Muscle layer of duodenum (tissue), 2 donors: ENCODE measurements at regions not wholly inside any gene's neighbourhood (a gene's known extent, or its start where the extent isn't known, plus 50 kb on each side); places are given as distances from the start of the nearest gene placed in this dataset.

Source experiments
- H3K27ac ChIP-seq: one replicate; pipeline ENCODE4 v1.7.0; 2013; ENCODE audit warnings: mild to moderate bottlenecking, low read length
- H3K27me3 ChIP-seq: one replicate; pipeline ENCODE4 v1.7.0; 2013; ENCODE audit warnings: low read depth, mild to moderate bottlenecking, control low read depth, low read length
- H3K36me3 ChIP-seq, 2 donors: one replicate each; pipeline ENCODE4 v1.7.0; 2013; ENCODE audit warnings: low read length in 2 of 2, control low read depth in 1 of 2, mild to moderate bottlenecking in 1 of 2; ENCODE audit not compliant: insufficient read depth in 2 of 2, control insufficient read depth in 1 of 2
- H3K4me1 ChIP-seq, 2 donors: one replicate each; pipeline ENCODE4 v1.7.0; 2013; ENCODE audit warnings: low read length in 2 of 2, mild to moderate bottlenecking in 2 of 2, control low read depth in 1 of 2, moderate library complexity in 1 of 2; ENCODE audit not compliant: insufficient read depth in 2 of 2, control insufficient read depth in 1 of 2
- H3K4me3 ChIP-seq, 2 donors: one replicate each; pipeline ENCODE4 v1.7.0; 2013; ENCODE audit warnings: low read length in 2 of 2, low read depth in 1 of 2, mild to moderate bottlenecking in 1 of 2
- H3K9me3 ChIP-seq, 2 donors: one replicate each; pipeline ENCODE4 v1.7.0; 2013; ENCODE audit warnings: low read length in 2 of 2, control low read depth in 1 of 2, mild to moderate bottlenecking in 1 of 2; ENCODE audit not compliant: control insufficient read depth in 1 of 2
- donor health status: healthy.

- H3K36me3 ChIP-seq, result no peaks in the 10 kb centered on the region
- H3K4me3 ChIP-seq, result no peak overlapping the region
- no peaks in the 10 kb centered on the region for H3K9me3 ChIP-seq
- H3K27ac ChIP-seq, result no peak overlapping the region
- no peaks in the 10 kb centered on the region for H3K27me3 ChIP-seq
- no peaks in the 10 kb centered on the region for H3K4me1 ChIP-seq
These were observed 388.0 kb upstream of the IRX2 start for GRCh38 chr5:3139499-3139931.

- H3K27me3 ChIP-seq, result no peaks in the 10 kb centered on the region
- no peak overlapping the region for H3K27ac ChIP-seq
- no peaks in the 10 kb centered on the region for H3K36me3 ChIP-seq
- no peak overlapping the region for H3K4me3 ChIP-seq
- no peaks in the 10 kb centered on the region for H3K4me1 ChIP-seq
- no peaks in the 10 kb centered on the region for H3K9me3 ChIP-seq
These were observed 379.7 kb upstream of the IRX2 start for GRCh38 chr5:3131161-3131560.

- Histone ChIP-seq H3K27me3 (no peaks in the 10 kb centered on the region), H3K36me3 (no peaks in the 10 kb centered on the region), H3K27ac (no peak overlapping the region), H3K4me3 (no peak overlapping the region), H3K9me3 (no peaks in the 10 kb centered on the region), H3K4me1 (no peaks in the 10 kb centered on the region)
These were observed 377.8 kb upstream of the IRX2 start for GRCh38 chr5:3129252-3129651.

- Histone ChIP-seq H3K4me1 (no peaks in the 10 kb centered on the region), H3K27ac (no peak overlapping the region), H3K4me3 (no peak overlapping the region), H3K27me3 (no peaks in the 10 kb centered on the region), H3K9me3 (no peaks in the 10 kb centered on the region), H3K36me3 (no peaks in the 10 kb centered on the region)
These were observed 376.0 kb upstream of the IRX2 start for GRCh38 chr5:3127423-3127911.

- H3K4me1 ChIP-seq, result no peaks in the 10 kb centered on the region
- no peaks in the 10 kb centered on the region for H3K9me3 ChIP-seq
- H3K27ac ChIP-seq, result no peak overlapping the region
- no peaks in the 10 kb centered on the region for H3K27me3 ChIP-seq
- H3K36me3 ChIP-seq, result no peaks in the 10 kb centered on the region
- no peak overlapping the region for H3K4me3 ChIP-seq
These were observed 375.2 kb upstream of the IRX2 start for GRCh38 chr5:3126639-3127038.

GRCh38 chr5:3124410-3124809, 372.9 kb upstream of the IRX2 start:
- Histone ChIP-seq H3K4me1 (no peaks in the 10 kb centered on the region), H3K27ac (no peak overlapping the region), H3K27me3 (no peaks in the 10 kb centered on the region), H3K36me3 (no peaks in the 10 kb centered on the region), H3K9me3 (no peaks in the 10 kb centered on the region), H3K4me3 (no peak overlapping the region)

GRCh38 chr5:3123763-3124157, 372.3 kb upstream of the IRX2 start:
- Histone ChIP-seq H3K27me3 (no peaks in the 10 kb centered on the region), H3K4me1 (no peaks in the 10 kb centered on the region), H3K9me3 (no peaks in the 10 kb centered on the region), H3K4me3 (no peak overlapping the region), H3K27ac (no peak overlapping the region), H3K36me3 (no peaks in the 10 kb centered on the region)

GRCh38 chr5:3122985-3123762, 371.7 kb upstream of the IRX2 start:
- Histone ChIP-seq H3K27ac (no peak overlapping the region), H3K9me3 (no peaks in the 10 kb centered on the region), H3K4me3 (no peak overlapping the region), H3K4me1 (no peaks in the 10 kb centered on the region), H3K36me3 (no peaks in the 10 kb centered on the region), H3K27me3 (no peaks in the 10 kb centered on the region)

GRCh38 chr5:3122216-3122615, 370.7 kb upstream of the IRX2 start:
- H3K9me3 ChIP-seq, result no peaks in the 10 kb centered on the region
- H3K27me3 ChIP-seq, result peaks cover 2% of the 10 kb centered on the region
- H3K4me3 ChIP-seq, result no peak overlapping the region
- no peaks in the 10 kb centered on the region for H3K36me3 ChIP-seq
- H3K4me1 ChIP-seq, result no peaks in the 10 kb centered on the region
- H3K27ac ChIP-seq, result no peak overlapping the region

- Histone ChIP-seq H3K27me3 (peaks cover 4% of the 10 kb centered on the region), H3K4me3 (no peak overlapping the region), H3K36me3 (no peaks in the 10 kb centered on the region), H3K9me3 (no peaks in the 10 kb centered on the region), H3K4me1 (no peaks in the 10 kb centered on the region), H3K27ac (no peak overlapping the region)
These were observed 370.3 kb upstream of the IRX2 start for GRCh38 chr5:3121813-3122212.

GRCh38 chr5:3120028-3120427, 368.6 kb upstream of the IRX2 start:
- Histone ChIP-seq H3K27ac (no peak overlapping the region), H3K36me3 (no peaks in the 10 kb centered on the region), H3K27me3 (peaks cover 4% of the 10 kb centered on the region), H3K4me1 (no peaks in the 10 kb centered on the region), H3K4me3 (no peak overlapping the region), H3K9me3 (no peaks in the 10 kb centered on the region)

- peaks cover 4% of the 10 kb centered on the region for H3K27me3 ChIP-seq
- H3K9me3 ChIP-seq, result no peaks in the 10 kb centered on the region
- no peak overlapping the region for H3K27ac ChIP-seq
- no peak overlapping the region for H3K4me3 ChIP-seq
- H3K4me1 ChIP-seq, result no peaks in the 10 kb centered on the region
- H3K36me3 ChIP-seq, result no peaks in the 10 kb centered on the region
These were observed 368.0 kb upstream of the IRX2 start for GRCh38 chr5:3119435-3119834.
